HCT116 (cell line): ENCODE measurements at regions not wholly inside any gene's neighbourhood (a gene's known extent, or its start where the extent isn't known, plus 50 kb on each side); places are given as distances from the start of the nearest gene placed in this dataset.

Experiments
- ATAC-seq: fragments of 200-7000 bp; cut with Tn5 transposase; 2 replicates; pipeline ENCODE4 v1.9.1; 2020; ENCODE audit warnings: mild to moderate bottlenecking, moderate library complexity
- BruUV-seq: library from RNA; stranded (reverse); fragments of 400-500 nt; replicated peaks from 2 replicates; lab custom pipeline; 2021; lab: Mats Ljungman, UMichigan
- CTCF ChIA-PET: fragments of 300-600 bp; sonication (Branson Sonifier 250); formaldehyde crosslinking; loops from one replicate; lab custom pipeline; 2021; ENCODE audit warnings: antibody characterized with exemption; lab: Charles Lee
- POLR2A ChIA-PET: fragments of 300-600, 350-600 bp; sonication (Branson Sonifier 250); formaldehyde crosslinking; loops from one replicate; lab custom pipeline; 2021; ENCODE audit warnings: antibody characterized with exemption; lab: Charles Lee
- RAD21 ChIA-PET, 2 experiments: fragments of 300-600 bp; sonication (Branson Sonifier 250); formaldehyde crosslinking; loops; one replicate each; lab custom pipeline; 2023; ENCODE audit warnings: low total read pairs in 2 of 2; ENCODE audit not compliant: uncharacterized antibody in 2 of 2, unreplicated experiment in 2 of 2, low non-redundant PET in 1 of 2; lab: Charles Lee
- DNase-seq: peaks from one replicate; pipeline ENCODE4 v3.0.0-alpha.2; 2010; ENCODE audit warnings: low read depth, low spot score
- H2AFZ ChIP-seq: fragments of 200-600 bp; shearing (Covaris generic), sonication (generic); 2 replicates; pipeline ENCODE4 v1.6.1; 2017; ENCODE audit warnings: low read depth, mixed run types, mixed read lengths, antibody characterized with exemption, low read length; ENCODE audit not compliant: poor library complexity, severe bottlenecking
- H3K27ac ChIP-seq: 2 replicates; pipeline ENCODE4 v1.5.1; 2012; ENCODE audit warnings: low read depth, low read length
- H3K27me3 ChIP-seq: fragments of 200-600 bp; sonication (generic); 2 replicates; pipeline ENCODE4 v1.6.1; 2016; ENCODE audit warnings: mixed run types, low read length, mixed read lengths; ENCODE audit not compliant: insufficient read depth
- H3K36me3 ChIP-seq, 2 experiments: fragments of 200-500 bp in 1 of 2; fragments of 200-600 bp in 1 of 2; sonication (Bioruptor generic) in 1 of 2; sonication (generic) in 1 of 2; 2 replicates each; pipeline versions ENCODE4 v1.5.1 to v1.6.1; 2014 to 2016; ENCODE audit warnings: low read length in 2 of 2, inconsistent platforms in 1 of 2, mixed read lengths in 1 of 2, mixed run types in 1 of 2; ENCODE audit not compliant: insufficient read depth in 2 of 2, control insufficient read depth in 1 of 2
- H3K4me1 ChIP-seq, 2 experiments: fragments of 200-600 bp in 1 of 2; sonication (generic) in 1 of 2; 2 replicates each; pipeline versions ENCODE4 v1.5.1 to v1.6.1; 2012 to 2017; ENCODE audit warnings: low read length in 2 of 2, inconsistent platforms in 1 of 2, mild to moderate bottlenecking in 1 of 2, mixed read lengths in 1 of 2, mixed run types in 1 of 2, moderate library complexity in 1 of 2; ENCODE audit not compliant: insufficient read depth in 2 of 2, control insufficient read depth in 1 of 2
- H3K4me2 ChIP-seq: fragments of 200-600 bp; sonication (generic); 2 replicates; pipeline ENCODE4 v1.6.1; 2017; ENCODE audit warnings: mixed run types, low read length, mixed read lengths
- H3K4me3 ChIP-seq, 2 experiments: fragments of 200-600 bp in 1 of 2; sonication (generic) in 1 of 2; replicated peaks in 1 of 2; 2 replicates each; pipeline ENCODE4 v1.5.1; 2011 to 2016; ENCODE audit warnings: low read length in 2 of 2, control low read depth in 1 of 2, low read depth in 1 of 2, mild to moderate bottlenecking in 1 of 2, mixed read lengths in 1 of 2, mixed run types in 1 of 2
- H3K79me2 ChIP-seq: fragments of 200-600 bp; sonication (generic); 2 replicates; pipeline ENCODE4 v1.6.1; 2017; ENCODE audit warnings: mild to moderate bottlenecking, mixed run types, low read length, moderate library complexity, mixed read lengths; ENCODE audit not compliant: insufficient read depth
- H3K9ac ChIP-seq: fragments of 200-600 bp; sonication (generic); 2 replicates; pipeline ENCODE4 v1.6.1; 2016; ENCODE audit warnings: low read length, mixed read lengths
- H3K9me2 ChIP-seq: fragments of 200-600 bp; sonication (generic), shearing (Covaris generic); 2 replicates; pipeline ENCODE4 v1.6.1; 2017; ENCODE audit warnings: mixed run types, mild to moderate bottlenecking, moderate library complexity; ENCODE audit not compliant: insufficient read depth
- H3K9me3 ChIP-seq, 2 experiments: fragments of 200-500 bp in 1 of 2; fragments of 200-600 bp in 1 of 2; sonication (Bioruptor generic) in 1 of 2; sonication (generic) in 1 of 2; 2 replicates each; pipeline ENCODE4 v1.6.1; 2014 to 2017; ENCODE audit warnings: low read length in 2 of 2, mixed read lengths in 2 of 2, inconsistent platforms in 1 of 2, low read depth in 1 of 2, mild to moderate bottlenecking in 1 of 2, mixed run types in 1 of 2, moderate library complexity in 1 of 2; ENCODE audit not compliant: control insufficient read depth in 1 of 2, insufficient read depth in 1 of 2
- H4K20me1 ChIP-seq: fragments of 200-600 bp; sonication (generic), shearing (Covaris generic); 2 replicates; pipeline ENCODE4 v1.6.1; 2017; ENCODE audit warnings: mixed run types, mild to moderate bottlenecking, moderate library complexity; ENCODE audit not compliant: insufficient read depth
- ELF1 ChIP-seq: IDR thresholded peaks from 2 replicates; pipeline ENCODE4 v1.6.1; 2012; ENCODE audit warnings: low read depth, borderline replicate concordance
- POLR2AphosphoS5 ChIP-seq: IDR thresholded peaks from 2 replicates; pipeline ENCODE4 v1.6.1; 2011; ENCODE audit warnings: mild to moderate bottlenecking, low read depth, low read length, moderate library complexity
- TCF7L2 ChIP-seq: IDR thresholded peaks from 2 replicates; pipeline ENCODE4 v1.7.0; 2011; ENCODE audit warnings: borderline replicate concordance, inconsistent platforms; ENCODE audit not compliant: insufficient read depth, insufficient read length; ENCODE audit errors: extremely low read depth
- ZFX ChIP-seq: fragments of 450-650 bp; IDR thresholded peaks from 2 replicates; pipeline ENCODE4 v1.6.1; 2017
- intact Hi-C: fragments of 100-400 bp; cut with micrococcal nuclease; formaldehyde crosslinking; loops from 2 replicates; pipeline ENCODE4 v1.10.0; 2022
- TF ChIP-seq, protein P1 (sequence below), 3 experiments: fragments of 200-600 bp in 1 of 3; sonication (generic) in 1 of 3; IDR thresholded peaks in 2 of 3; conservative IDR thresholded peaks in 1 of 3; 2 replicates each; pipeline ENCODE4 v1.5.1; 2012 to 2017; ENCODE audit warnings: low read depth in 2 of 3, low read length in 2 of 3, antibody characterized with exemption in 1 of 3, borderline replicate concordance in 1 of 3, control low read depth in 1 of 3, mild to moderate bottlenecking in 1 of 3, mixed read lengths in 1 of 3, mixed run types in 1 of 3, moderate library complexity in 1 of 3; ENCODE audit not compliant: insufficient read depth in 1 of 3

DNA sequence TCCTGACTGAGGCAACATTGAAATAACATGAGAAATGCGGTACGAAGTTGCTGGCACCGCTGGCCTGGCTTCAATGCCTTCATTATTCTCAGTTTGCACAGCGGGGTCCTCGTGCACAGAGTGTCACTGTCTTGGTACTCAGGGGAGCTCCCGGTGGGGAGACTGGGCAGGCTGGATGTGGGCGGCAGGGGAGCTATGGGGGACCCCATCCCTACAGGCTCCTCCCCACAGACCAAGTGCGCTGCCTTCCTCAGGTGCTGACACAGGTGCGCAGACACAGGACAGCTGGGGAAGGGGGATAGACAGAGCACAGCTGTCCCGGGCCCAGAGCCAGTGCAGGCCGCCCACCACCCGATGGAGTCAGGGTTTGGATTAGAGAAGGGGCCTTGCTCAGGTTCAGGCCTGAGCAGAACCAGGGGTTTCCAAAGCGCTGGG, 270.1 kb downstream of the ADGRD1 start:
- TF ChIP-seq, protein P1, sequence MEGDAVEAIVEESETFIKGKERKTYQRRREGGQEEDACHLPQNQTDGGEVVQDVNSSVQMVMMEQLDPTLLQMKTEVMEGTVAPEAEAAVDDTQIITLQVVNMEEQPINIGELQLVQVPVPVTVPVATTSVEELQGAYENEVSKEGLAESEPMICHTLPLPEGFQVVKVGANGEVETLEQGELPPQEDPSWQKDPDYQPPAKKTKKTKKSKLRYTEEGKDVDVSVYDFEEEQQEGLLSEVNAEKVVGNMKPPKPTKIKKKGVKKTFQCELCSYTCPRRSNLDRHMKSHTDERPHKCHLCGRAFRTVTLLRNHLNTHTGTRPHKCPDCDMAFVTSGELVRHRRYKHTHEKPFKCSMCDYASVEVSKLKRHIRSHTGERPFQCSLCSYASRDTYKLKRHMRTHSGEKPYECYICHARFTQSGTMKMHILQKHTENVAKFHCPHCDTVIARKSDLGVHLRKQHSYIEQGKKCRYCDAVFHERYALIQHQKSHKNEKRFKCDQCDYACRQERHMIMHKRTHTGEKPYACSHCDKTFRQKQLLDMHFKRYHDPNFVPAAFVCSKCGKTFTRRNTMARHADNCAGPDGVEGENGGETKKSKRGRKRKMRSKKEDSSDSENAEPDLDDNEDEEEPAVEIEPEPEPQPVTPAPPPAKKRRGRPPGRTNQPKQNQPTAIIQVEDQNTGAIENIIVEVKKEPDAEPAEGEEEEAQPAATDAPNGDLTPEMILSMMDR (IDR thresholded peaks at IDR 0.05 in 2 of 3, conservative IDR thresholded peaks at IDR 0.05 in 1 of 3; ENCODE audit: borderline replicate concordance in 1 of 3, insufficient read depth in 1 of 3, low read depth in 2 of 3, low read length in 2 of 3): no peak; a peak in 1 of 6 replicates
- TF ChIP-seq POLR2AphosphoS5: no peak
- TF ChIP-seq TCF7L2: no peak
- TF ChIP-seq ELF1: no peak
- no peak for TF ChIP-seq ZFX
- H3K79me2 ChIP-seq: no peaks in the 10 kb centered on the region
- H3K27me3 ChIP-seq: no peaks in the 10 kb centered on the region
- no peak overlapping the region; the same call in 1 of the 2 replicates for H3K27ac ChIP-seq
- H3K4me3 ChIP-seq: no peak overlapping the region
- no peak overlapping the region for H3K9ac ChIP-seq
- BruUV-seq: no TSS peak
- H3K4me1 ChIP-seq: peaks cover 3 to 13% of the 10 kb centered on the region in 2 experiments; a peak in 3 of 4 replicates
- no peaks in the 10 kb centered on the region for H3K36me3 ChIP-seq
- ChIA-PET POLR2A (interaction anchor here (0.7 kb wide), 1 partner anchor 258 kb away, joined by 4 read pairs; no protein-coding TSS in a partner anchor), RAD21 (interaction anchor here in 1 of 2 experiments (0.6 kb wide), 1 partner anchor 64 kb away, joined by 3 read pairs; no protein-coding TSS in a partner anchor), CTCF (interaction anchor here (0.7 to 1.3 kb wide), 2 partner anchors 10 to 92 kb away, joined by 3 to 8 read pairs; no protein-coding TSS in a partner anchor)
- no peaks in the 10 kb centered on the region for H3K9me2 ChIP-seq
- no peaks in the 10 kb centered on the region for H4K20me1 ChIP-seq
- intact Hi-C loops: no loop called here
- H3K4me2 ChIP-seq: peak overlapping the region; percentile 33; the same call in 1 of the 2 replicates
- H3K9me3 ChIP-seq: no peaks in the 10 kb centered on the region
- ATAC-seq (peak; percentile 2), DNase-seq (no peak)
- H2AFZ ChIP-seq: no peak overlapping the region
